ENCODE measurements at regions not wholly inside any gene's neighbourhood (a gene's known extent, or its start where the extent isn't known, plus 50 kb on each side); places are given as distances from the start of the nearest gene placed in this dataset.
A peak's percentile ranks its signal among the peaks of the same experiment; 100 is the strongest.
"Not testable (repeated sequence)": the region's sequence is repeated elsewhere in the genome, so short reads cannot be mapped to it uniquely, and the experiment has no call there.

DNA sequence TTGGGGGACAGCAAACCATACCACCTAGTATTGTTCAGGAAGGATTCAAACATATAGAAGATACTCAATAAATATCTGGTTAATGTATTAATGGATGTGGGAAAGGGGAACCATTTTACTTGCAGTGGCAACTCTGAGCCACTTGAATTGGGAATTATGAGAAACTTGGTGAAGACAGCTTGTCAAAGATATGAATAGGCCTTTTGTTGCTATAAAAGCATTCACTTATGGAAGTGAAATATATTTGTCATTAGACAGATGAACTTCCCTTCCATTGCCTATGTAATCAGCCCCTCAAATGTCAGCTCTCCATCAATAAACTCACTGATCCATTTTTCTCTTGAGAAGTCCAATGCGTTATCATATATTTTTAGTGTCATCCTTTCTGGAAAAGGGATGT, 56.1 kb downstream of the GPR85 start:
- Mint-ChIP-seq H3K4me3 (no peak overlapping the region), H3K36me3 (no peaks in the 10 kb centered on the region), H3K4me1 (no peaks in the 10 kb centered on the region), H3K27ac (no peak overlapping the region), H3K27me3 (ENCODE audit: low read depth) (no peaks in the 10 kb centered on the region), H3K9me3 (peaks cover 4% of the 10 kb centered on the region)
- TF ChIP-seq, protein P1, sequence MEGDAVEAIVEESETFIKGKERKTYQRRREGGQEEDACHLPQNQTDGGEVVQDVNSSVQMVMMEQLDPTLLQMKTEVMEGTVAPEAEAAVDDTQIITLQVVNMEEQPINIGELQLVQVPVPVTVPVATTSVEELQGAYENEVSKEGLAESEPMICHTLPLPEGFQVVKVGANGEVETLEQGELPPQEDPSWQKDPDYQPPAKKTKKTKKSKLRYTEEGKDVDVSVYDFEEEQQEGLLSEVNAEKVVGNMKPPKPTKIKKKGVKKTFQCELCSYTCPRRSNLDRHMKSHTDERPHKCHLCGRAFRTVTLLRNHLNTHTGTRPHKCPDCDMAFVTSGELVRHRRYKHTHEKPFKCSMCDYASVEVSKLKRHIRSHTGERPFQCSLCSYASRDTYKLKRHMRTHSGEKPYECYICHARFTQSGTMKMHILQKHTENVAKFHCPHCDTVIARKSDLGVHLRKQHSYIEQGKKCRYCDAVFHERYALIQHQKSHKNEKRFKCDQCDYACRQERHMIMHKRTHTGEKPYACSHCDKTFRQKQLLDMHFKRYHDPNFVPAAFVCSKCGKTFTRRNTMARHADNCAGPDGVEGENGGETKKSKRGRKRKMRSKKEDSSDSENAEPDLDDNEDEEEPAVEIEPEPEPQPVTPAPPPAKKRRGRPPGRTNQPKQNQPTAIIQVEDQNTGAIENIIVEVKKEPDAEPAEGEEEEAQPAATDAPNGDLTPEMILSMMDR (IDR thresholded peaks at IDR 0.05; ENCODE audit: unreplicated experiment) = no peak
- DNase-seq (ENCODE audit: low spot score in 2 of 2, unreplicated experiment in 2 of 2) = no peak

DNA sequence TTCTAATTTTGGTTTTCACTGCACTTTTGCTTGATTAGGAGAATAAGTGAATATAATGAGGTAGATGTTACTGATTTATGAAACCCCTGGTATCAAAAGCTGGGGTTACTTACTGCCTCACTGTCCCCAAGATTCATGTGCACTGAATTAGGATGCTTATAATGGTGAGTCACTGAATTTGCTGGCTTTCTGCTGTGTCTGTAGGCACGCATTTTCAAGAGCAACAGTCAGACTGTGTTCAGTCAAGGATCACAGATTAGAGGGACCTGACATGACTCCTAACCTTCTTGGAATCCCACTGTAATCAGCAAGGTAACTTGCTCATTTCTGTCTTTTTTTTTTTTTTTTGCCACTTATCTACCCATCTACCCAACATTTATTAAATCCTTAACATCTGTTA, 59.7 kb downstream of the GPR85 start:
- Mint-ChIP-seq H3K36me3 (peaks cover 5% of the 10 kb centered on the region), H3K27me3 (ENCODE audit: low read depth) (no peaks in the 10 kb centered on the region), H3K4me3 (no peak overlapping the region), H3K4me1 (no peaks in the 10 kb centered on the region), H3K9me3 (peaks cover 15% of the 10 kb centered on the region), H3K27ac (no peak overlapping the region)
- DNase-seq (ENCODE audit: low spot score in 2 of 2, unreplicated experiment in 2 of 2) = no peak
- TF ChIP-seq, protein P1 (IDR thresholded peaks at IDR 0.05; ENCODE audit: unreplicated experiment) = no peak

DNA sequence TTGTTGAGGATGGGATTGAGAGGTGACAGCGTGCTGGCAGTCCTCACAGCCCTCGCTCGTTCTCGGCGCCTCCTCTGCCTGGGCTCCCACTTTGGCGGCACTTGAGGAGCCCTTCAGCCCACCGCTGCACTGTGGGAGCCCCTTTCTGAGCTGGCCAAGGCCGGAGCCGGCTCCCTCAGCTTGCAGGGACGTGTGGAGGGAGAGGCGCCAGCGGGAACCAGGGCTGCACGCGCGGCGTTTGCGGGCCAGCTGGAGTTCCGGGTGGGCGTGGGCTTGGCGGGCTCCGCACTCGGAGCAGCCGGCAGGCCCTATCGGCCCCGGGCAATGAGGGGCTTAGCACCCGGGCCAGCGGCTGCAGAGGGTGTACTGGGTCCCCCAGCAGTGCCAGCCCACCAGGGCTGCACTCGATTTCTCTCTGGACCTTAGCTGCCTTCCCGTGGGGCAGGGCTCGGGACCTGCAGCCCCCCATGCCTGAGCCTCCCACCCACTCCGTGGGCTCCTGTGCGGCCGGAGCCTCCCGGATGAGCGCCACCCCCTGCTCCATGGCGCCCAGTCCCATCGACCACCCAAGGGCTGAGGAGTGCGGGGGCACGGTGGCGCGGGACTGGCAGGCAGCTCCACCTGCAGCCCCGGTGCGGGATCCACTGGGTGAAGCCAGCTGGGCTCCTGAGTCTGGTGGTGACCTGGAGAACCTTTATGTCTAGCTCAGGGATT, 69.3 kb downstream of the GPR85 start:
- not testable (repeated sequence) for H3K36me3 Mint-ChIP-seq; H3K4me1 Mint-ChIP-seq; H3K4me3 Mint-ChIP-seq; H3K27me3 Mint-ChIP-seq (ENCODE audit: low read depth); DNase-seq (ENCODE audit: low spot score in 2 of 2, unreplicated experiment in 2 of 2); H3K27ac Mint-ChIP-seq
- peaks cover 25% of the 10 kb centered on the region for H3K9me3 Mint-ChIP-seq

DNA sequence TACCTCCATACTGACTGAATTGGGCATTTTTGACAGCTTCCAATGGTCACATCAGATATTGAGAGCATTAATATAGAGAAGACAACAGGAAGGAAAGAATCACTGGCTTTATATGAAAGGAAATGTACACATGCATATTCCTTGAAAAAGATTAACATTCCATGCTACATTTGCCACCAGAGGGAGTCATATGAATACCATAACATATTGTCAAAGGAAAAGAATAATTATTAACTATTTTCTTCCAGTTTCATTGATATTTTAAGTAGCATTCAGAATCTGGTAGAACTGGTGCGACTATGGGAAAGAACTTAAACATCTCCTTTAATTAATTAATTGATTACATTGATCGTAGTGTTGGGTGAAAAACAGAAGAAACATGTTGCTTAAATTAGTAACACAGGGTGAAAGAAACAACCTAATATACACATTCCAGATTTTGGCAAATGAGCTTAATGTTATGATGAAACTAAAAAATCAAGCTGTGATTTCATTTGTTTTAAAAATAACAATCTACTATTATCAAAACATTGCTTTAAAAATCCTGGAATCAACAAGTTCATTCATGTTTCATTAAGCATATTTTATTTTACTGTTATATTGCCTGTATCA, 71.5 kb downstream of the GPR85 start:
- Mint-ChIP-seq H3K27ac (no peak overlapping the region), H3K4me1 (no peaks in the 10 kb centered on the region), H3K4me3 (no peak overlapping the region), H3K9me3 (peaks cover 23% of the 10 kb centered on the region), H3K27me3 (ENCODE audit: low read depth) (no peaks in the 10 kb centered on the region), H3K36me3 (peaks cover 4% of the 10 kb centered on the region)
- TF ChIP-seq, protein P1 (IDR thresholded peaks at IDR 0.05; ENCODE audit: unreplicated experiment) = peak; percentile 67
- DNase-seq (ENCODE audit: low spot score in 2 of 2, unreplicated experiment in 2 of 2) = no peak

DNA sequence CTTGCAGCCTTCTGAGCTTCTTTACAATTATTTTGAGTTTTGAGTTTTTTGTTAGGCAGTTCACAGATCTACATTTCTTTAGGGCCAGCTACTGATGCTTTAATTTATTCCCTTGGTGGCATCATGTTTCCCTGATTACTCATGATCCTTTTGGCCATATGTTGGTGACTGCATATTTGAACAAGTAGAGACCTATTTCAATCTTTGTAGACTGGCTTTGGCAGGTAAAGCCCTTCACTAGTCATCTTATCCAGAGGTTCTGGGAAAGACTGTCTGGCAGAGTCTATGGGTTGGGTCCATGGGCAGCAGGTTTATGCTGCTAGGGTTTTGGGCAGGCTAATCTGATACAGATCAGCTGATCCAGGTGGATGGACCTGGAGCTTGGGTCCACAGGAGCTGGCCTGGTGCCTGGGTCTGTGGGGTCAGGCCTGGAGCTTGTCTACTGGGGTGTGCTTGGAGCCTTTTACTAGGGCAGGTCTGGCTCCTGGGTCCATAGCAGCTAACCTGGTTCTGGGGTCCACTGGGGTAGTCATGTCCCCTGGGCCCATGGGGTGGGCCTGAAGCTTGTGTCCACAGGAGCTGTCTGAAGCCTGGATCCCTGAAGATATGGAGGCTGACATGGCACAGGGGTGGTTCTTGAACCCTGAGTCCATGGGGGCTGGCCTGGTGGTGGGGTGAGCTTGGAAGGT, 72.7 kb downstream of the GPR85 start:
- Mint-ChIP-seq H3K4me3 (no peak overlapping the region), H3K9me3 (peaks cover 23% of the 10 kb centered on the region), H3K27ac (no peak overlapping the region), H3K4me1 (no peaks in the 10 kb centered on the region), H3K36me3 (peaks cover 4% of the 10 kb centered on the region), H3K27me3 (ENCODE audit: low read depth) (no peaks in the 10 kb centered on the region)
- no peak for DNase-seq (ENCODE audit: low spot score in 2 of 2, unreplicated experiment in 2 of 2)
- TF ChIP-seq, protein P1 (IDR thresholded peaks at IDR 0.05; ENCODE audit: unreplicated experiment) = no peak

DNA sequence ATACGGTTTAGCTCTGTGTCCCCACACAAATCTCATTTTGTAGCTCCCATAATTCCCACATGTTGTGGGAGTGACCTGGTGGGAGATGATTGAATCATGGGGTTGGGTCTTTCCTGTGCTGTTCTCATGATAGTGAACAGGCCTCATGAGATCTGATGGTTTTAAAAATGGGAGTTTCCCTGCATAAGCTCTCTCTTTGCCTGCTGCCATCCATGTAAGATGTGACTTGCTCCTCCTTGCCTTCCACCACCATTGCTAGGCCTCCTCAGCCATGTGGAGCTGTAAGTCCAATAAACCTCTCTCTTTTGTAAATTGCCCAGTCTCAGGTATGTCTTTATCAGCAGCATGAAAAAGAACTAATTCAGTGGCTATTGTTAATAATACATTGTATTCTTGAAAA, 73.8 kb downstream of the GPR85 start:
- not testable (repeated sequence) for H3K36me3 Mint-ChIP-seq; H3K4me3 Mint-ChIP-seq; H3K4me1 Mint-ChIP-seq; H3K27me3 Mint-ChIP-seq (ENCODE audit: low read depth); DNase-seq (ENCODE audit: low spot score in 2 of 2, unreplicated experiment in 2 of 2); H3K27ac Mint-ChIP-seq
- peaks cover 24% of the 10 kb centered on the region for H3K9me3 Mint-ChIP-seq
